Spleen (tissue), 11 donors: ENCODE measurements at regions not wholly inside any gene's neighbourhood (a gene's known extent, or its start where the extent isn't known, plus 50 kb on each side); places are given as distances from the start of the nearest gene placed in this dataset.

ENCODE experiments used
- DNase-seq: peaks from one replicate; pipeline ENCODE4 v3.0.0-alpha.2; 2020
- H3K27ac ChIP-seq, 8 donors: fragments of 200-600 bp; sonication (generic) in 7 of 8; 1 replicate in 4 of 8; 2 replicates in 4 of 8; pipeline versions ENCODE4 v1.5.0 to v1.8.0; 2016 to 2021; ENCODE audit warnings: inconsistent platforms in 4 of 8, mild to moderate bottlenecking in 4 of 8, moderate library complexity in 1 of 8
- H3K27me3 ChIP-seq, 7 donors: fragments of 200-600 bp; sonication (generic) in 6 of 7; replicated peaks in 1 of 7; 1 replicate in 4 of 7; 2 replicates in 3 of 7; pipeline versions ENCODE4 v1.5.0 to v1.8.0; 2016 to 2021; ENCODE audit warnings: inconsistent platforms in 3 of 7, mild to moderate bottlenecking in 1 of 7
- H3K36me3 ChIP-seq, 6 donors: fragments of 200-600 bp; sonication (generic) in 5 of 6; 1 replicate in 4 of 6; 2 replicates in 2 of 6; pipeline versions ENCODE4 v1.5.0 to v1.8.0; 2016 to 2021; ENCODE audit warnings: inconsistent platforms in 2 of 6
- H3K4me1 ChIP-seq, 6 donors: fragments of 200-600 bp; sonication (generic) in 5 of 6; 1 replicate in 3 of 6; 2 replicates in 3 of 6; pipeline versions ENCODE4 v1.5.0 to v1.8.0; 2016 to 2021; ENCODE audit warnings: inconsistent platforms in 3 of 6
- H3K4me3 ChIP-seq, 8 donors: fragments of 200-600 bp; sonication (generic) in 7 of 8; 1 replicate in 4 of 8; 2 replicates in 4 of 8; pipeline versions ENCODE4 v1.5.0 to v1.8.0; 2016 to 2021; ENCODE audit warnings: inconsistent platforms in 4 of 8, mild to moderate bottlenecking in 4 of 8, moderate library complexity in 2 of 8
- H3K9me3 ChIP-seq, 8 donors: fragments of 200-600 bp; sonication (generic) in 7 of 8; 1 replicate in 4 of 8; 2 replicates in 4 of 8; pipeline versions ENCODE4 v1.5.0 to v1.8.0; 2016 to 2021; ENCODE audit warnings: inconsistent platforms in 4 of 8
- CTCF ChIP-seq, 11 experiments: fragments of 200-600 bp in 7 of 11; fragments of 450-650 bp in 4 of 11; sonication (generic) in 4 of 11; IDR thresholded peaks in 8 of 11; conservative IDR thresholded peaks in 3 of 11; 1 replicate in 7 of 11; 2 replicates in 4 of 11; pipeline versions ENCODE4 v1.4.0 to v1.8.0; 2016 to 2021; ENCODE audit warnings: antibody characterized with exemption in 11 of 11, inconsistent platforms in 4 of 11, mild to moderate bottlenecking in 1 of 11
- POLR2A ChIP-seq, 3 donors: fragments of 450-650 bp; IDR thresholded peaks; one replicate each; pipeline ENCODE4 v1.5.1; 2017; ENCODE audit warnings: antibody characterized with exemption in 3 of 3, mild to moderate bottlenecking in 1 of 3
- POLR2AphosphoS5 ChIP-seq, 3 donors: sonication (generic); formaldehyde crosslinking; IDR thresholded peaks; one replicate each; pipeline ENCODE4 v1.5.1; 2017; ENCODE audit warnings: antibody characterized with exemption in 3 of 3
- WGBS, 5 donors: extraction: QIAGEN DNeasy Blood & Tissue Kit in 3 of 5; methylation state at CpG; one replicate each; pipeline versions ENCODE4 v1.1.5 to v1.1.7; 2013 to 2018; 5-methylcytosine and 5-hydroxymethylcytosine counted together
- intact Hi-C: fragments of 100-400 bp; cut with DNase I; formaldehyde crosslinking; loops from one replicate; pipeline ENCODE4 v1.15.0; 2023; ENCODE audit warnings: low total_unique reads
- donor health status: healthy with polysubstance abuse.
- donor health status: DM: no; HTN: no; CAD: no; lungs with moderate emphysema.
- donor health status: DM: no; HTN: no; CAD: no.
- donor health status: Bipolar disorder and iron deficiency.
- donor health status: healthy.
- donor health status: DM: no; HTN: no; CAD: no.
- donor health status: DM: yes; HTN: yes; CAD: no.

GRCh38 chr2:83915381-83915780 lies 543.7 kb downstream of the SUCLG1 start:
- H3K4me3 ChIP-seq, result no peak overlapping the region
- H3K36me3 ChIP-seq, result no peaks in the 10 kb centered on the region
- no peak for TF ChIP-seq POLR2A (IDR thresholded peaks at IDR 0.05)
- no peak for TF ChIP-seq POLR2AphosphoS5 (IDR thresholded peaks at IDR 0.05)
- no peak for TF ChIP-seq CTCF (IDR thresholded peaks at IDR 0.05 in 8 of 11, conservative IDR thresholded peaks at IDR 0.05 in 3 of 11)
- intact Hi-C loops, result no loop called here
- no peaks in the 10 kb centered on the region for H3K4me1 ChIP-seq
- H3K27me3 ChIP-seq, result no peaks in the 10 kb centered on the region
- peaks cover 0 to 4% (median 0%) of the 10 kb centered on the region in 8 donors for H3K9me3 ChIP-seq
- no peak overlapping the region for H3K27ac ChIP-seq
- no peak for DNase-seq

- Histone ChIP-seq H3K27me3 (no peaks in the 10 kb centered on the region), H3K4me3 (no peak overlapping the region), H3K27ac (no peak overlapping the region), H3K9me3 (peaks cover 0 to 14% (median 4%) of the 10 kb centered on the region in 8 donors), H3K36me3 (no peaks in the 10 kb centered on the region), H3K4me1 (no peaks in the 10 kb centered on the region)
- no peak for TF ChIP-seq CTCF (IDR thresholded peaks at IDR 0.05 in 8 of 11, conservative IDR thresholded peaks at IDR 0.05 in 3 of 11)
- TF ChIP-seq POLR2A (IDR thresholded peaks at IDR 0.05), result no peak
- no peak for TF ChIP-seq POLR2AphosphoS5 (IDR thresholded peaks at IDR 0.05)
- intact Hi-C loops, result no loop called here
- no peak for DNase-seq
Observed at GRCh38 chr2:83908750-83909149, 550.3 kb downstream of the SUCLG1 start.

- no peak for DNase-seq
- Histone ChIP-seq H3K36me3 (no peaks in the 10 kb centered on the region), H3K4me3 (no peak overlapping the region), H3K27ac (no peak overlapping the region), H3K4me1 (no peaks in the 10 kb centered on the region), H3K9me3 (no peaks in the 10 kb centered on the region), H3K27me3 (no peaks in the 10 kb centered on the region)
- TF ChIP-seq CTCF (IDR thresholded peaks at IDR 0.05 in 8 of 11, conservative IDR thresholded peaks at IDR 0.05 in 3 of 11), result no peak
- no peak for TF ChIP-seq POLR2AphosphoS5 (IDR thresholded peaks at IDR 0.05)
- TF ChIP-seq POLR2A (IDR thresholded peaks at IDR 0.05), result no peak
- WGBS, 5 donors, result 59 to 79% (median 63%) methylated on average over 3 of the region's 3 CpGs
- intact Hi-C loops, result no loop called here
Observed at GRCh38 chr2:83901317-83901716, 557.8 kb downstream of the SUCLG1 start.

GRCh38 chr2:83900862-83901261 lies 558.2 kb downstream of the SUCLG1 start:
- Histone ChIP-seq H3K27ac (no peak overlapping the region), H3K4me1 (no peaks in the 10 kb centered on the region), H3K27me3 (no peaks in the 10 kb centered on the region), H3K9me3 (no peaks in the 10 kb centered on the region), H3K36me3 (no peaks in the 10 kb centered on the region), H3K4me3 (no peak overlapping the region)
- TF ChIP-seq POLR2AphosphoS5 (IDR thresholded peaks at IDR 0.05) (no peak), POLR2A (IDR thresholded peaks at IDR 0.05) (no peak), CTCF (IDR thresholded peaks at IDR 0.05 in 8 of 11, conservative IDR thresholded peaks at IDR 0.05 in 3 of 11) (no peak)
- no peak for DNase-seq
- intact Hi-C loops, result no loop called here
- WGBS, 5 donors, result 24 to 90% (median 79%) methylated on average over 1 of the region's 1 CpG
